ENCODE measurements at regions not wholly inside any gene's neighbourhood (a gene's known extent, or its start where the extent isn't known, plus 50 kb on each side); places are given as distances from the start of the nearest gene placed in this dataset.

- intact Hi-C loops (cut with DNase I) = no loop called here
- ATAC-seq (no peak), DNase-seq (no peak)
- Histone ChIP-seq H3K9me3 (no peaks in the 10 kb centered on the region), H3K27ac (no peak overlapping the region), H3K27me3 (no peaks in the 10 kb centered on the region), H3K4me1 (no peaks in the 10 kb centered on the region), H3K4me3 (no peak overlapping the region), H3K36me3 (no peaks in the 10 kb centered on the region)
- TF ChIP-seq POLR2A (IDR thresholded peaks at IDR 0.05) = no peak
- TF ChIP-seq CTCF (IDR thresholded peaks at IDR 0.05) = no peak
- 41% methylated on average over 5 of the region's 5 CpGs for WGBS (ENCODE audit: insufficient coverage, low coverage, low lambda C conversion rate, missing lambda C conversion rate)
These were observed 684.4 kb upstream of the GNPDA2 start for GRCh38 chr4:45410701-45411210.

- Histone ChIP-seq H3K27me3 (no peaks in the 10 kb centered on the region), H3K36me3 (no peaks in the 10 kb centered on the region), H3K9me3 (no peaks in the 10 kb centered on the region), H3K4me3 (no peak overlapping the region), H3K4me1 (no peaks in the 10 kb centered on the region), H3K27ac (no peak overlapping the region)
- intact Hi-C loops (cut with DNase I) = no loop called here
- WGBS (ENCODE audit: insufficient coverage, low coverage, low lambda C conversion rate, missing lambda C conversion rate) = 70% methylated on average over 1 of the region's 1 CpG
- no peak for ATAC-seq
- DNase-seq = no peak
- TF ChIP-seq CTCF (IDR thresholded peaks at IDR 0.05) = no peak
- TF ChIP-seq POLR2A (IDR thresholded peaks at IDR 0.05) = no peak
These were observed 683.2 kb upstream of the GNPDA2 start for GRCh38 chr4:45409536-45409935.

- ATAC-seq (no peak), DNase-seq (no peak)
- TF ChIP-seq CTCF (IDR thresholded peaks at IDR 0.05) = no peak
- TF ChIP-seq POLR2A (IDR thresholded peaks at IDR 0.05) = no peak
- intact Hi-C loops (cut with DNase I) = no loop called here
- Histone ChIP-seq H3K27ac (no peak overlapping the region), H3K4me1 (no peaks in the 10 kb centered on the region), H3K27me3 (no peaks in the 10 kb centered on the region), H3K36me3 (no peaks in the 10 kb centered on the region), H3K4me3 (no peak overlapping the region), H3K9me3 (no peaks in the 10 kb centered on the region)
- 49% methylated on average over 2 of the region's 2 CpGs for WGBS (ENCODE audit: insufficient coverage, low coverage, low lambda C conversion rate, missing lambda C conversion rate)
These were observed 682.6 kb upstream of the GNPDA2 start for GRCh38 chr4:45408996-45409395.

- DNase-seq (no peak), ATAC-seq (no peak)
- WGBS (ENCODE audit: insufficient coverage, low coverage, low lambda C conversion rate, missing lambda C conversion rate) = 18% methylated on average over 3 of the region's 3 CpGs
- Histone ChIP-seq H3K9me3 (no peaks in the 10 kb centered on the region), H3K27ac (no peak overlapping the region), H3K4me1 (no peaks in the 10 kb centered on the region), H3K27me3 (no peaks in the 10 kb centered on the region), H3K36me3 (no peaks in the 10 kb centered on the region), H3K4me3 (no peak overlapping the region)
- intact Hi-C loops (cut with DNase I) = no loop called here
- TF ChIP-seq CTCF (IDR thresholded peaks at IDR 0.05) (no peak), POLR2A (IDR thresholded peaks at IDR 0.05) (no peak)
These were observed 672.8 kb upstream of the GNPDA2 start for GRCh38 chr4:45399116-45399515.

GRCh38 chr4:45385306-45385705, 659.0 kb upstream of the GNPDA2 start:
- Histone ChIP-seq H3K36me3 (no peaks in the 10 kb centered on the region), H3K27ac (no peak overlapping the region), H3K27me3 (no peaks in the 10 kb centered on the region), H3K4me1 (no peaks in the 10 kb centered on the region), H3K9me3 (no peaks in the 10 kb centered on the region), H3K4me3 (no peak overlapping the region)
- ATAC-seq (no peak), DNase-seq (no peak)
- no peak for TF ChIP-seq POLR2A (IDR thresholded peaks at IDR 0.05)
- no peak for TF ChIP-seq CTCF (IDR thresholded peaks at IDR 0.05)
- intact Hi-C loops (cut with DNase I) = no loop called here

Measured in right lobe of liver (tissue), 6 donors.